NCI-H1092 (cell line): ENCODE measurements at regions not wholly inside any gene's neighbourhood (a gene's known extent, or its start where the extent isn't known, plus 50 kb on each side); places are given as distances from the start of the nearest gene placed in this dataset.
"Not testable (repeated sequence)": the region's sequence is repeated elsewhere in the genome, so short reads cannot be mapped to it uniquely, and the experiment has no call there.

Experiments used
- DNase-seq: peaks from one replicate; lab custom pipeline; 2025; lab: John Stamatoyannopoulos, UW

DNA sequence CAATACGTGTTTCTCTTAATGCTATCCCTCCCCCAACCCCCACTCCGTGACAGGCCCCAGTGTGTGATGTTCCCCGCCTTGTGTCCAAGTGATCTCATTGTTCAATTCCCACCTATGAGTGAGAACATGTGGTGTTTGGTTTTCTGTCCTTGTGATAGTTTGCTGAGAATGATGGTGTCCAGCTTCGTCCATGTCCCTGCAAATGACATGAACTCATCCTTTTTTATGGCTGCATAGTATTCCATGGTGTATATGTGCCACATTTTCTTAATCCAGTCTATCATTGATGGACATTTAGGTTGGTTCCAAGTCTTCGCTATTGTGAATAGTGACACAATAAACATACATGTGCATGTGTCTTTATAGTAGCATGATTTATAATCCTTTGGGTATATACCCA, 52.5 kb downstream of the KIAA0408 start:
- not testable (repeated sequence) for DNase-seq

DNA sequence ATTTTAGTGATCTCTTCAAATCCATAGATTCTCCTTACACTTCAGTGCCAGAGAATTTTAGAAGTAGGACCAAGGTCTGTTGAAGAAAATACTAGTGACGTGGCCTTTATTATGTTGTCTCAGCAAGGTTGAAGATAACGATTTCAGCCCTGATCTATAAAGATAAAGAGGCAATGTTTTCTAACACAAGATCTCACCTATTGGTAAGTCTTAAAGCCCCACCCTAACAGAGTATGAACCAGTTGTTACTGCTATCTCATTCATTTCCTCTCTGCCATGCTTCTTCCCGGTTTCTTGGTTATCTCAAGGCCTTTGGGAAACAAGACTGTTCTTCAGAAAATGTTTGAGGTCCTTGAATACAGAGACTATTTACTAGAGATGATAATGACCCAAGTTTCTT, 53.1 kb downstream of the KIAA0408 start:
- no peak for DNase-seq

DNA sequence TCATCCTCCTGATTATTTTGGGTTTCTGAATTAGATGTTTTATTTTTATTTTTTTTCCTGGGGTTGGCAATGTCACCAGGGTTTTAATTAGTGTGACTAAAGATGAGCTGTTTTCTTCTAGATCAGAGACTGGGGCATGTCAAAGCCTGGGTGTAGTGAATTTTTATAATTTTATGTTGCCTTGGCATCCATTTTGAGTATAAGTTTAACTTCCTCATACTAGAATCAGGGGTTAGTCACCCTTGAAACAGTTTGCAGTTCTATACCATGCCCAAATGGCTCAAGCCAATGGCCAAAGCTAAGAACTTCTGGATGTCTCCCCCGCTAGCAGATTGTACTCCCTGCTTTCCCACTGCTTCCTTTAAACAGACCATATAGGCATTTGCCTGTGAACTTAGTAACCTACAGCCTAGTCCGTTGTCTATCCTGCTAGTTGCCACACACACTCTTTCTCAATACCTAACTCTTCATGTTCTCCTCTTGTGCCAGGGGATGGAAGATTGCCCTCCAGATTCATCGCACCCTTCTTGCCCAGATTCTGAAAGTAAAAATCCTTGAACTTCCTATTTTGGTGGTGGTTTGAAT, 54.5 kb downstream of the KIAA0408 start:
- DNase-seq, result no peak

- no peak for DNase-seq
Measured at GRCh38 chr6:127404133-127404532, 55.1 kb downstream of the KIAA0408 start.

GRCh38 chr6:127403636-127404035, 55.6 kb downstream of the KIAA0408 start:
- no peak for DNase-seq

GRCh38 chr6:127402890-127403617, 56.1 kb downstream of the KIAA0408 start:
- no peak for DNase-seq

GRCh38 chr6:127397729-127398630, 54.6 kb upstream of the ECHDC1 start:
- DNase-seq, result no peak

- peak; percentile 1 for DNase-seq
Measured at GRCh38 chr6:127397171-127397597, 53.8 kb upstream of the ECHDC1 start.
